NB4 (cell line): ENCODE measurements at regions not wholly inside any gene's neighbourhood (a gene's known extent, or its start where the extent isn't known, plus 50 kb on each side); places are given as distances from the start of the nearest gene placed in this dataset.

Source experiments
- POLR2A ChIP-seq: IDR thresholded peaks from 2 replicates; pipeline ENCODE4 v1.6.1; 2011; ENCODE audit warnings: mild to moderate bottlenecking; ENCODE audit not compliant: insufficient read length; ENCODE audit errors: extremely low read depth
- TF ChIP-seq, protein P1 (sequence below): IDR thresholded peaks from one replicate; pipeline ENCODE4 v1.5.1; 2012; ENCODE audit warnings: low read depth, low read length

DNA sequence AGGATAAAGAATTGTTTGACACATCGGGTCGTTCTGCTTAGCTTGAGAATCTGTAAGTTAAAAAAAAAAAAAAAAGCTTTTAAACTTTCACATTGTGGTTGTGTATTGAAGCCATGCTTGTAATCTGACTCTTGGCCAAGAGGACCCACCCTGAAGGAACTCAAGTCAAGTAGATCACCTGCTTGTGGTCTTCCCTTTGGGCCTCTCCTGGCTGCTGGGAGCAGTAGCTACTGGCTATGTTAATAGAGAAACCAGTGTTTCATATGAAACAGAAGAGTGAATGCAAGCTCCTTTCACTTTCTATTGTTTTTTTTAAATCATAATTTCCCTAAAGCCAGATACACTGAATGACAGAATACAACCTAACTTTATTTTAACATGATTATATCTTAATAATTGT is 402.4 kb upstream of the NDST4 start:
- no peak for TF ChIP-seq POLR2A
- TF ChIP-seq, protein P1, sequence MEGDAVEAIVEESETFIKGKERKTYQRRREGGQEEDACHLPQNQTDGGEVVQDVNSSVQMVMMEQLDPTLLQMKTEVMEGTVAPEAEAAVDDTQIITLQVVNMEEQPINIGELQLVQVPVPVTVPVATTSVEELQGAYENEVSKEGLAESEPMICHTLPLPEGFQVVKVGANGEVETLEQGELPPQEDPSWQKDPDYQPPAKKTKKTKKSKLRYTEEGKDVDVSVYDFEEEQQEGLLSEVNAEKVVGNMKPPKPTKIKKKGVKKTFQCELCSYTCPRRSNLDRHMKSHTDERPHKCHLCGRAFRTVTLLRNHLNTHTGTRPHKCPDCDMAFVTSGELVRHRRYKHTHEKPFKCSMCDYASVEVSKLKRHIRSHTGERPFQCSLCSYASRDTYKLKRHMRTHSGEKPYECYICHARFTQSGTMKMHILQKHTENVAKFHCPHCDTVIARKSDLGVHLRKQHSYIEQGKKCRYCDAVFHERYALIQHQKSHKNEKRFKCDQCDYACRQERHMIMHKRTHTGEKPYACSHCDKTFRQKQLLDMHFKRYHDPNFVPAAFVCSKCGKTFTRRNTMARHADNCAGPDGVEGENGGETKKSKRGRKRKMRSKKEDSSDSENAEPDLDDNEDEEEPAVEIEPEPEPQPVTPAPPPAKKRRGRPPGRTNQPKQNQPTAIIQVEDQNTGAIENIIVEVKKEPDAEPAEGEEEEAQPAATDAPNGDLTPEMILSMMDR: no peak
